K562 (cell line): ENCODE measurements at regions not wholly inside any gene's neighbourhood (a gene's known extent, or its start where the extent isn't known, plus 50 kb on each side); places are given as distances from the start of the nearest gene placed in this dataset.

Source experiments
- ATAC-seq: fragments of 200-7000 bp; cut with Tn5 transposase; 3 replicates; pipeline ENCODE4 v1.9.1; 2020; ENCODE audit warnings: moderate library complexity
- BruUV-seq: library from RNA; stranded (reverse); fragments of 400-500 nt; replicated peaks from 2 replicates; lab custom pipeline; 2021; lab: Mats Ljungman, UMichigan
- CTCF ChIA-PET: fragments of 300-600 bp; formaldehyde crosslinking; extraction: SDS; loops from one replicate; lab custom pipeline; 2021; ENCODE audit warnings: low intra/inter-chr PET ratio; lab: Yijun Ruan, JAX
- POLR2A ChIA-PET: fragments of 300-600, 350-650 bp; sonication (Branson Sonifier 250); formaldehyde crosslinking; extraction: SDS; loops from one replicate; lab custom pipeline; 2021; ENCODE audit warnings: antibody characterized with exemption, inconsistent platforms; lab: Yijun Ruan, JAX
- DNase-seq, 4 experiments: peaks; one replicate each; pipeline versions ENCODE4 v3.0.0 to v3.0.0-alpha.2; 2011 to 2018; ENCODE audit warnings: low spot score in 3 of 4, mixed read lengths in 3 of 4; ENCODE audit errors: extremely low read depth in 1 of 4
- FAIRE-seq: peaks from 2 replicates; lab custom pipeline; 2011; peaks lifted over from hg19 to GRCh38; lab: Jason Lieb, UNC
- H2AFZ ChIP-seq: 2 replicates; pipeline ENCODE4 v1.6.0; 2011; ENCODE audit warnings: low read depth, low read length, control low read depth, inconsistent platforms
- H3K27ac ChIP-seq: fragments of 200-600 bp; 3 replicates; pipeline ENCODE4 v1.8.0; 2011; ENCODE audit warnings: low read depth, mild to moderate bottlenecking, control low read depth, inconsistent platforms, low read length, moderate library complexity, mixed read lengths; ENCODE audit errors: extremely low read depth
- H3K27me3 ChIP-seq, 2 experiments: fragments of 300-600 bp in 1 of 2; 2 replicates in 1 of 2; 3 replicates in 1 of 2; pipeline versions ENCODE4 v1.6.0 to v1.8.0; 2011; ENCODE audit warnings: inconsistent platforms in 2 of 2, low read length in 2 of 2, mild to moderate bottlenecking in 1 of 2, mixed read lengths in 1 of 2, moderate library complexity in 1 of 2; ENCODE audit not compliant: control insufficient read depth in 2 of 2, insufficient read depth in 2 of 2
- H3K36me3 ChIP-seq: fragments of 300-600 bp; 3 replicates; pipeline ENCODE4 v1.8.0; 2011; ENCODE audit warnings: mild to moderate bottlenecking, low read length, inconsistent platforms; ENCODE audit not compliant: control insufficient read depth, insufficient read depth
- H3K4me1 ChIP-seq, 2 experiments: fragments of 200-600 bp in 1 of 2; replicated peaks in 1 of 2; 2 replicates in 1 of 2; 3 replicates in 1 of 2; pipeline versions ENCODE4 v1.5.1 to v1.8.0; 2011; ENCODE audit warnings: inconsistent platforms in 2 of 2, low read length in 2 of 2, mild to moderate bottlenecking in 1 of 2, mixed read lengths in 1 of 2, moderate library complexity in 1 of 2; ENCODE audit not compliant: control insufficient read depth in 2 of 2, insufficient read depth in 2 of 2
- H3K4me2 ChIP-seq: 2 replicates; pipeline ENCODE4 v1.6.1; 2011; ENCODE audit warnings: low read length, control low read depth, inconsistent platforms, mixed read lengths; ENCODE audit not compliant: insufficient read depth
- H3K4me3 ChIP-seq: fragments of 200-600 bp; sonication (generic), shearing (Covaris generic); 2 replicates; pipeline ENCODE4 v1.5.1; 2016; ENCODE audit warnings: control low read depth, inconsistent platforms
- H3K79me2 ChIP-seq: fragments of 200-600 bp; 3 replicates; pipeline ENCODE4 v1.8.0; 2011; ENCODE audit warnings: low read length, inconsistent platforms; ENCODE audit not compliant: control insufficient read depth, insufficient read depth
- H3K9ac ChIP-seq, 2 experiments: 2 replicates each; pipeline versions ENCODE4 v1.6.0 to v1.6.1; 2011; ENCODE audit warnings: low read depth in 2 of 2, low read length in 2 of 2, control low read depth in 1 of 2, inconsistent platforms in 1 of 2, mild to moderate bottlenecking in 1 of 2, mixed read lengths in 1 of 2; ENCODE audit not compliant: insufficient read depth in 1 of 2
- H3K9me1 ChIP-seq: one replicate; pipeline ENCODE4 v1.6.0; 2011; ENCODE audit warnings: inconsistent platforms, mild to moderate bottlenecking, low read length, moderate library complexity; ENCODE audit not compliant: control insufficient read depth, insufficient read depth
- H3K9me3 ChIP-seq: replicated peaks from 2 replicates; pipeline ENCODE4 v1.5.1; 2011; ENCODE audit warnings: low read depth, low read length, inconsistent platforms; ENCODE audit not compliant: control insufficient read depth, insufficient read depth
- H4K20me1 ChIP-seq: replicated peaks from 2 replicates; pipeline ENCODE4 v1.6.1; 2011; ENCODE audit warnings: low read length, inconsistent platforms, mixed read lengths; ENCODE audit not compliant: control insufficient read depth, insufficient read depth
- ADNP ChIP-seq: fragments of 200-800 bp; sonication (Bioruptor generic); IDR thresholded peaks from 2 replicates; pipeline ENCODE4 v1.6.1; 2016; ENCODE audit warnings: missing genetic modification characterization, missing compliant biosample characterization
- COPS2 ChIP-seq: fragments of 450-650 bp; conservative IDR thresholded peaks from 2 replicates; pipeline ENCODE4 v1.6.1; 2016; ENCODE audit warnings: mild to moderate bottlenecking, moderate library complexity
- CREM ChIP-seq: IDR thresholded peaks from 2 replicates; pipeline ENCODE4 v1.6.1; 2014; ENCODE audit warnings: antibody characterized with exemption, low read depth
- DACH1 ChIP-seq: fragments of 450-650 bp; IDR thresholded peaks from 2 replicates; pipeline ENCODE4 v1.6.1; 2018; ENCODE audit not compliant: partially characterized antibody
- FOXA1 ChIP-seq: fragments of 450-650 bp; IDR thresholded peaks from 2 replicates; pipeline ENCODE4 v1.6.1; 2016; ENCODE audit warnings: mild to moderate bottlenecking, borderline replicate concordance
- PTTG1 ChIP-seq: fragments of 450-650 bp; IDR thresholded peaks from 2 replicates; pipeline ENCODE4 v1.6.1; 2016; ENCODE audit warnings: low read depth, mild to moderate bottlenecking, missing genetic modification characterization, missing compliant biosample characterization
- SREBF1 ChIP-seq: fragments of 150-350 bp; IDR thresholded peaks from 2 replicates; pipeline ENCODE4 v1.6.1; 2014; ENCODE audit warnings: antibody characterized with exemption, low read depth, low read length, borderline replicate concordance
- TBL1XR1 ChIP-seq, 2 experiments: IDR thresholded peaks; 2 replicates each; pipeline ENCODE4 v1.6.1; 2012; ENCODE audit warnings: improper control_type of control experiment in 2 of 2, low read length in 2 of 2, mild to moderate bottlenecking in 1 of 2
- TCF7 ChIP-seq: sonication (generic); IDR thresholded peaks from 2 replicates; pipeline ENCODE4 v1.6.1; 2016; ENCODE audit warnings: antibody characterized with exemption, borderline replicate concordance
- ZBTB17 ChIP-seq: fragments of 450-650 bp; formaldehyde crosslinking; IDR thresholded peaks from 2 replicates; pipeline ENCODE4 v1.4.0; 2020; ENCODE audit warnings: mild to moderate bottlenecking
- ZNF140 ChIP-seq: fragments of 250-450 bp; sonication (Bioruptor Pico); IDR thresholded peaks from 2 replicates; pipeline ENCODE4 v1.8.0; 2021; ENCODE audit warnings: moderate library complexity, mild to moderate bottlenecking, inconsistent platforms
- ZNF780A ChIP-seq: fragments of 250-450 bp; sonication (Bioruptor Pico); IDR thresholded peaks from 2 replicates; pipeline ENCODE4 v1.5.0; 2021; ENCODE audit warnings: mild to moderate bottlenecking
- WGBS: fragments of 100-300 bp; shearing (Covaris generic); methylation state at CpG from one replicate; pipeline ENCODE4 v1.1.6; 2016; ENCODE audit warnings: low coverage, mixed read lengths; ENCODE audit not compliant: insufficient coverage; ENCODE audit errors: missing lambda C conversion rate; 5-methylcytosine and 5-hydroxymethylcytosine counted together
- in situ Hi-C: fragments of 300-500 bp; cut with MboI; formaldehyde crosslinking; loops from 4 replicates; pipeline ENCODE4 v1.15.0; 2018; ENCODE audit warnings: inconsistent platforms, mixed read lengths
- intact Hi-C: fragments of 100-400 bp; cut with micrococcal nuclease; formaldehyde crosslinking; loops from 2 replicates; pipeline ENCODE4 v1.14.2; 2022
- TF ChIP-seq, protein P1 (sequence below), 2 experiments: IDR thresholded peaks in 1 of 2; conservative IDR thresholded peaks in 1 of 2; 2 replicates each; pipeline ENCODE4 v1.6.1; 2016; ENCODE audit warnings: low read depth in 2 of 2, mild to moderate bottlenecking in 1 of 2, missing compliant biosample characterization in 1 of 2, missing genetic modification characterization in 1 of 2, moderate library complexity in 1 of 2
- TF ChIP-seq, protein P2 (sequence below): fragments of 250-450 bp; sonication (Bioruptor Pico); IDR thresholded peaks from 2 replicates; pipeline ENCODE4 v1.4.0; 2020; ENCODE audit warnings: mild to moderate bottlenecking
- TF ChIP-seq, protein P3 (sequence below): sonication (generic); formaldehyde crosslinking; IDR thresholded peaks from 2 replicates; pipeline ENCODE4 v1.9.0; 2022; ENCODE audit warnings: mild to moderate bottlenecking, missing genetic modification reagents

DNA sequence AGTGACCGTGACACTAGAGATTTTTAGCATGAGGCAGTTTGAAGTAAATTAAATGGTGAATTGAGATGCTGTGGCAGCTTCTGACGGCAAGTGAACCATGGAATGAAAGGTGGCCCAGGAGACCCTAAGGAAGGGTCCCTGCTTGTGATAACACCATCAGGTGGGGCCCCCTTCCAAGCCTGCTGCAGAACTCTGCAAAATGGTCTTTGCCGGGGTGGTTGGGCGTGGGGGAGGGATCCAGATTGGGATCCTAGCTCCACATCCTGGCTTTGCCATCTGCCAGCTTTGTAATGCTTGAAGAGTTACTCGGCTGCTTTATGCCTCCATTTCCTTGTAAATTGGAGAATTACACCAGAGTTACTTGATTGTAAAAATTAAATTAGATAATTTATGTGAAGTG, 222.6 kb upstream of the NFE2L3 start:
- no peaks in the 10 kb centered on the region for H3K36me3 ChIP-seq
- no TSS peak for BruUV-seq
- H2AFZ ChIP-seq, result no peak overlapping the region
- H3K9me1 ChIP-seq, result no peaks in the 10 kb centered on the region
- no peak for ATAC-seq
- H3K79me2 ChIP-seq, result no peaks in the 10 kb centered on the region
- H3K27ac ChIP-seq, result no peak overlapping the region
- intact Hi-C loops, result no loop called here
- FAIRE-seq, result no peak
- H3K27me3 ChIP-seq, result no peaks in the 10 kb centered on the region
- H3K4me2 ChIP-seq, result no peak overlapping the region
- no peak overlapping the region for H3K9ac ChIP-seq
- CTCF ChIA-PET, result no interaction called here
- in situ Hi-C loops, result no loop called here
- peaks cover 7 to 18% of the 10 kb centered on the region in 2 experiments for H3K4me1 ChIP-seq
- POLR2A ChIA-PET, result interaction anchor here (1.4 to 1.7 kb wide), 2 partner anchors 11 to 17 kb away, joined by 3 to 6 read pairs; no protein-coding TSS in a partner anchor
- DNase-seq, result no peak
- 34% methylated on average over 5 of the region's 5 CpGs for WGBS
- H4K20me1 ChIP-seq, result no peaks in the 10 kb centered on the region
- no peak overlapping the region for H3K4me3 ChIP-seq
- TF ChIP-seq FOXA1 (no peak), TBL1XR1 (IDR thresholded peaks at IDR 0.05; ENCODE audit: low read length in 2 of 2) (no peak), SREBF1 (no peak), ZBTB17 (CRISPR knock-in tag) (no peak), CREM (no peak), DACH1 (no peak), PTTG1 (tag) (no peak), ADNP (tag) (no peak), ZNF780A (no peak), TCF7 (no peak), COPS2 (no peak), ZNF140 (CRISPR knock-in tag) (no peak)
- TF ChIP-seq, protein P1, sequence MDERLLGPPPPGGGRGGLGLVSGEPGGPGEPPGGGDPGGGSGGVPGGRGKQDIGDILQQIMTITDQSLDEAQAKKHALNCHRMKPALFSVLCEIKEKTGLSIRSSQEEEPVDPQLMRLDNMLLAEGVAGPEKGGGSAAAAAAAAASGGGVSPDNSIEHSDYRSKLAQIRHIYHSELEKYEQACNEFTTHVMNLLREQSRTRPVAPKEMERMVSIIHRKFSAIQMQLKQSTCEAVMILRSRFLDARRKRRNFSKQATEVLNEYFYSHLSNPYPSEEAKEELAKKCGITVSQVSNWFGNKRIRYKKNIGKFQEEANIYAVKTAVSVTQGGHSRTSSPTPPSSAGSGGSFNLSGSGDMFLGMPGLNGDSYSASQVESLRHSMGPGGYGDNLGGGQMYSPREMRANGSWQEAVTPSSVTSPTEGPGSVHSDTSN (CRISPR knock-in tag; IDR thresholded peaks at IDR 0.05; ENCODE audit: low read depth), result no peak
- TF ChIP-seq, protein P1 (tag; conservative IDR thresholded peaks at IDR 0.05; ENCODE audit: low read depth), result no peak
- TF ChIP-seq, protein P2, sequence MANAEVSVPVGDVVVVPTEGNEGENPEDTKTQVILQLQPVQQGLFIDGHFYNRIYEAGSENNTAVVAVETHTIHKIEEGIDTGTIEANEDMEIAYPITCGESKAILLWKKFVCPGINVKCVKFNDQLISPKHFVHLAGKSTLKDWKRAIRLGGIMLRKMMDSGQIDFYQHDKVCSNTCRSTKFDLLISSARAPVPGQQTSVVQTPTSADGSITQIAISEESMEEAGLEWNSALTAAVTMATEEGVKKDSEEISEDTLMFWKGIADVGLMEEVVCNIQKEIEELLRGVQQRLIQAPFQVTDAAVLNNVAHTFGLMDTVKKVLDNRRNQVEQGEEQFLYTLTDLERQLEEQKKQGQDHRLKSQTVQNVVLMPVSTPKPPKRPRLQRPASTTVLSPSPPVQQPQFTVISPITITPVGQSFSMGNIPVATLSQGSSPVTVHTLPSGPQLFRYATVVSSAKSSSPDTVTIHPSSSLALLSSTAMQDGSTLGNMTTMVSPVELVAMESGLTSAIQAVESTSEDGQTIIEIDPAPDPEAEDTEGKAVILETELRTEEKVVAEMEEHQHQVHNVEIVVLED (CRISPR knock-in tag), result no peak
- TF ChIP-seq, protein P3, sequence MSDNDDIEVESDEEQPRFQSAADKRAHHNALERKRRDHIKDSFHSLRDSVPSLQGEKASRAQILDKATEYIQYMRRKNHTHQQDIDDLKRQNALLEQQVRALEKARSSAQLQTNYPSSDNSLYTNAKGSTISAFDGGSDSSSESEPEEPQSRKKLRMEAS (CRISPR knock-in tag), result no peak
- no peaks in the 10 kb centered on the region; the same call in 1 of the 2 replicates for H3K9me3 ChIP-seq
